NCI-H2196 (cell line): ENCODE measurements at regions not wholly inside any gene's neighbourhood (a gene's known extent, or its start where the extent isn't known, plus 50 kb on each side); places are given as distances from the start of the nearest gene placed in this dataset.

ENCODE experiments used
- DNase-seq: peaks from one replicate; lab custom pipeline; 2025; ENCODE audit not compliant: unreplicated experiment; lab: John Stamatoyannopoulos, UW

- no peak for DNase-seq
Observed at GRCh38 chr16:49081086-49081485, 200.6 kb downstream of the CBLN1 start.

GRCh38 chr16:49078571-49078970, 203.1 kb downstream of the CBLN1 start:
- no peak for DNase-seq

- no peak for DNase-seq
Observed at GRCh38 chr16:49078104-49078503, 203.5 kb downstream of the CBLN1 start.

GRCh38 chr16:49075709-49076108, 205.9 kb downstream of the CBLN1 start:
- no peak for DNase-seq

GRCh38 chr16:49068224-49068623, 213.4 kb downstream of the CBLN1 start:
- DNase-seq: no peak

- DNase-seq: no peak
Observed at GRCh38 chr16:49067776-49068175, 213.9 kb downstream of the CBLN1 start.

GRCh38 chr16:49061137-49061714, 220.4 kb downstream of the CBLN1 start:
- no peak for DNase-seq

- no peak for DNase-seq
Observed at GRCh38 chr16:49060728-49061127, 220.9 kb downstream of the CBLN1 start.

- no peak for DNase-seq
Observed at GRCh38 chr16:49058382-49058781, 223.3 kb downstream of the CBLN1 start.

- no peak for DNase-seq
Observed at GRCh38 chr16:49057936-49058335, 223.7 kb downstream of the CBLN1 start.

GRCh38 chr16:49057391-49057790, 224.2 kb downstream of the CBLN1 start:
- DNase-seq: no peak

GRCh38 chr16:49056546-49056945, 225.1 kb downstream of the CBLN1 start:
- DNase-seq: no peak

GRCh38 chr16:49055824-49056545, 225.7 kb downstream of the CBLN1 start:
- no peak for DNase-seq

GRCh38 chr16:49055291-49055690, 226.3 kb downstream of the CBLN1 start:
- DNase-seq: no peak

GRCh38 chr16:49054606-49055005, 227.0 kb downstream of the CBLN1 start:
- no peak for DNase-seq

- DNase-seq: no peak
Observed at GRCh38 chr16:49052846-49053245, 228.8 kb downstream of the CBLN1 start.

GRCh38 chr16:49051576-49051975, 230.1 kb downstream of the CBLN1 start:
- no peak for DNase-seq

GRCh38 chr16:49050607-49051006, 231.0 kb downstream of the CBLN1 start:
- DNase-seq: no peak

GRCh38 chr16:49049644-49050043, 232.0 kb downstream of the CBLN1 start:
- no peak for DNase-seq

- no peak for DNase-seq
Observed at GRCh38 chr16:49049191-49049590, 232.4 kb downstream of the CBLN1 start.

GRCh38 chr16:49048557-49048956, 233.1 kb downstream of the CBLN1 start:
- no peak for DNase-seq

GRCh38 chr16:49036126-49036525, 245.5 kb downstream of the CBLN1 start:
- DNase-seq: no peak

GRCh38 chr16:49027420-49027819, 254.2 kb downstream of the CBLN1 start:
- DNase-seq: no peak
